B cell (primary cell): ENCODE measurements at regions not wholly inside any gene's neighbourhood (a gene's known extent, or its start where the extent isn't known, plus 50 kb on each side); places are given as distances from the start of the nearest gene placed in this dataset.

Source experiments
- ATAC-seq: fragments of 200-7000 bp; cut with Tn5 transposase; one replicate; pipeline ENCODE4 v1.10.0; 2021; ENCODE audit warnings: low read depth, mild to moderate bottlenecking, moderate number of reproducible peaks, moderate library complexity
- CTCF ChIA-PET: fragments of 350-600 bp; sonication (Branson Sonifier 250); formaldehyde crosslinking; loops from one replicate; lab custom pipeline; 2021; ENCODE audit warnings: antibody characterized with exemption, inconsistent platforms; lab: Charles Lee
- POLR2A ChIA-PET: fragments of 350-600 bp; sonication (Branson Sonifier 250); formaldehyde crosslinking; loops from one replicate; lab custom pipeline; 2021; ENCODE audit warnings: antibody characterized with exemption; lab: Charles Lee
- DNase-seq: peaks from one replicate; pipeline ENCODE4 v3.0.0; 2013
- H2AFZ ChIP-seq: 2 replicates; pipeline ENCODE4 v1.6.1; 2012; ENCODE audit warnings: mild to moderate bottlenecking, low read depth, low read length; ENCODE audit not compliant: insufficient read depth, poor library complexity, severe bottlenecking
- H3K27ac ChIP-seq, 2 donors: 1 replicate in 1 of 2; 2 replicates in 1 of 2; pipeline ENCODE4 v1.5.1; 2012 to 2013; ENCODE audit warnings: low read length in 2 of 2, mild to moderate bottlenecking in 2 of 2, moderate library complexity in 1 of 2
- H3K27me3 ChIP-seq, 4 experiments: fragments of 200-600 bp in 1 of 4; sonication (generic) in 1 of 4; replicated peaks in 1 of 4; 1 replicate in 2 of 4; 2 replicates in 2 of 4; pipeline versions ENCODE4 v1.6.1 to v1.7.0; 2013 to 2016; ENCODE audit warnings: low read length in 3 of 4, mild to moderate bottlenecking in 2 of 4, mixed read lengths in 1 of 4, moderate library complexity in 1 of 4; ENCODE audit not compliant: insufficient read depth in 4 of 4, control insufficient read depth in 3 of 4; ENCODE audit errors: control extremely low read depth in 1 of 4
- H3K36me3 ChIP-seq, 2 experiments: replicated peaks in 1 of 2; 1 replicate in 1 of 2; 2 replicates in 1 of 2; pipeline versions ENCODE4 v1.6.1 to v1.7.1; 2013; ENCODE audit warnings: low read length in 1 of 2; ENCODE audit not compliant: insufficient read depth in 2 of 2, control insufficient read depth in 1 of 2; ENCODE audit errors: control extremely low read depth in 1 of 2, extremely low read depth in 1 of 2
- H3K4me1 ChIP-seq, 2 donors: fragments of 200-600 bp in 1 of 2; sonication (generic) in 1 of 2; 1 replicate in 1 of 2; 2 replicates in 1 of 2; pipeline versions ENCODE4 v1.5.1 to v1.6.1; 2013 to 2017; ENCODE audit warnings: low read length in 2 of 2; ENCODE audit not compliant: control insufficient read depth in 2 of 2, insufficient read depth in 2 of 2
- H3K4me2 ChIP-seq: replicated peaks from 2 replicates; pipeline ENCODE3; 2012; ENCODE audit warnings: mild to moderate bottlenecking, low read depth, low read length; ENCODE audit not compliant: poor library complexity, severe bottlenecking
- H3K4me3 ChIP-seq, 5 experiments: fragments of 200-600 bp in 1 of 5; sonication (generic) in 1 of 5; 1 replicate in 3 of 5; 2 replicates in 2 of 5; pipeline versions ENCODE4 v1.5.1 to v1.7.0; 2011 to 2016; ENCODE audit warnings: low read length in 4 of 5, mild to moderate bottlenecking in 4 of 5, low read depth in 2 of 5, control low read depth in 1 of 5, moderate library complexity in 1 of 5; ENCODE audit not compliant: insufficient read depth in 1 of 5; ENCODE audit errors: control extremely low read depth in 1 of 5, extremely low read depth in 1 of 5
- H3K79me2 ChIP-seq: fragments of 200-600 bp; sonication (generic); one replicate; pipeline ENCODE4 v1.6.0; 2016; ENCODE audit warnings: low read length; ENCODE audit not compliant: control insufficient read depth, insufficient read depth
- H3K9ac ChIP-seq: fragments of 200-600 bp; sonication (generic); 2 replicates; pipeline ENCODE4 v1.6.1; 2017; ENCODE audit warnings: mild to moderate bottlenecking, low read length, moderate library complexity
- H3K9me3 ChIP-seq, 3 donors: one replicate each; pipeline versions ENCODE4 v1.6.1 to v1.7.1; 2013; ENCODE audit warnings: low read length in 2 of 3; ENCODE audit not compliant: control insufficient read depth in 2 of 3, insufficient read depth in 1 of 3; ENCODE audit errors: control extremely low read depth in 1 of 3
- H4K20me1 ChIP-seq: 2 replicates; pipeline ENCODE4 v1.6.0; 2012; ENCODE audit warnings: mild to moderate bottlenecking, low read length; ENCODE audit not compliant: insufficient read depth, control insufficient read depth, poor library complexity, severe bottlenecking
- H3K27ac Mint-ChIP-seq: one replicate; pipeline ENCODE4 v1.8.0; 2021; ENCODE audit warnings: mixed read lengths
- H3K27me3 Mint-ChIP-seq: one replicate; pipeline ENCODE4 v1.8.0; 2021; ENCODE audit warnings: mixed read lengths
- H3K4me1 Mint-ChIP-seq: one replicate; pipeline ENCODE4 v1.8.0; 2021; ENCODE audit warnings: mixed read lengths
- H3K4me3 Mint-ChIP-seq: one replicate; pipeline ENCODE4 v1.8.0; 2021; ENCODE audit warnings: mixed read lengths
- H3K9me3 Mint-ChIP-seq: one replicate; pipeline ENCODE4 v1.8.0; 2022; ENCODE audit warnings: mixed read lengths; ENCODE audit not compliant: insufficient read depth
- EZH2 ChIP-seq: IDR thresholded peaks from 2 replicates; pipeline ENCODE4 v1.6.1; 2012; ENCODE audit warnings: borderline replicate concordance, low read depth, mild to moderate bottlenecking, moderate library complexity, low read length; ENCODE audit not compliant: insufficient read depth, poor library complexity, severe bottlenecking
- WGBS: methylation state at CpG from one replicate; pipeline ENCODE4 v1.1.5; 2013; ENCODE audit warnings: missing lambda C conversion rate; ENCODE audit not compliant: insufficient coverage; 5-methylcytosine and 5-hydroxymethylcytosine counted together
- intact Hi-C: fragments of 100-400 bp; cut with micrococcal nuclease; formaldehyde crosslinking; loops from one replicate; pipeline ENCODE4 v1.10.0; 2022
- TF ChIP-seq, protein P1 (sequence below): fragments of 200-600 bp; IDR thresholded peaks from one replicate; pipeline ENCODE4 v1.8.0; 2022; ENCODE audit warnings: antibody characterized with exemption, mild to moderate bottlenecking

GRCh38 chr9:111108946-111109345 lies 70.7 kb upstream of the LPAR1 start:
- H3K27ac ChIP-seq: no peak overlapping the region
- ATAC-seq: no peak
- H3K4me3 ChIP-seq: no peak overlapping the region
- ChIA-PET POLR2A (no interaction called here), CTCF (no interaction called here)
- no peaks in the 10 kb centered on the region for H4K20me1 ChIP-seq
- no peaks in the 10 kb centered on the region for H3K27me3 ChIP-seq
- H3K4me3 Mint-ChIP-seq: no peak overlapping the region
- no peaks in the 10 kb centered on the region for H3K79me2 ChIP-seq
- intact Hi-C loops: no loop called here
- H3K9ac ChIP-seq: no peak overlapping the region
- H2AFZ ChIP-seq: no peak overlapping the region
- H3K4me2 ChIP-seq: no peak overlapping the region
- no peak overlapping the region for H3K27ac Mint-ChIP-seq
- H3K9me3 ChIP-seq: peaks cover 0 to 3% (median 0%) of the 10 kb centered on the region in 3 donors
- no peak for TF ChIP-seq EZH2
- TF ChIP-seq, protein P1, sequence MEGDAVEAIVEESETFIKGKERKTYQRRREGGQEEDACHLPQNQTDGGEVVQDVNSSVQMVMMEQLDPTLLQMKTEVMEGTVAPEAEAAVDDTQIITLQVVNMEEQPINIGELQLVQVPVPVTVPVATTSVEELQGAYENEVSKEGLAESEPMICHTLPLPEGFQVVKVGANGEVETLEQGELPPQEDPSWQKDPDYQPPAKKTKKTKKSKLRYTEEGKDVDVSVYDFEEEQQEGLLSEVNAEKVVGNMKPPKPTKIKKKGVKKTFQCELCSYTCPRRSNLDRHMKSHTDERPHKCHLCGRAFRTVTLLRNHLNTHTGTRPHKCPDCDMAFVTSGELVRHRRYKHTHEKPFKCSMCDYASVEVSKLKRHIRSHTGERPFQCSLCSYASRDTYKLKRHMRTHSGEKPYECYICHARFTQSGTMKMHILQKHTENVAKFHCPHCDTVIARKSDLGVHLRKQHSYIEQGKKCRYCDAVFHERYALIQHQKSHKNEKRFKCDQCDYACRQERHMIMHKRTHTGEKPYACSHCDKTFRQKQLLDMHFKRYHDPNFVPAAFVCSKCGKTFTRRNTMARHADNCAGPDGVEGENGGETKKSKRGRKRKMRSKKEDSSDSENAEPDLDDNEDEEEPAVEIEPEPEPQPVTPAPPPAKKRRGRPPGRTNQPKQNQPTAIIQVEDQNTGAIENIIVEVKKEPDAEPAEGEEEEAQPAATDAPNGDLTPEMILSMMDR: no peak
- no peaks in the 10 kb centered on the region for H3K27me3 Mint-ChIP-seq
- no peak for DNase-seq
- H3K4me1 Mint-ChIP-seq: no peaks in the 10 kb centered on the region
- no peaks in the 10 kb centered on the region for H3K4me1 ChIP-seq
- 100% methylated on average over 2 of the region's 3 CpGs for WGBS
- no peaks in the 10 kb centered on the region for H3K36me3 ChIP-seq
- H3K9me3 Mint-ChIP-seq: no peaks in the 10 kb centered on the region

- intact Hi-C loops: no loop called here
- no peak overlapping the region for H3K27ac ChIP-seq
These were observed 68.9 kb upstream of the LPAR1 start for GRCh38 chr9:111107141-111107540.

More at GRCh38 chr9:111107141-111107540, 68.9 kb upstream of the LPAR1 start:
- Histone ChIP-seq H3K27me3 (no peaks in the 10 kb centered on the region), H3K4me3 (no peak overlapping the region), H3K4me2 (no peak overlapping the region), H4K20me1 (no peaks in the 10 kb centered on the region), H3K79me2 (no peaks in the 10 kb centered on the region), H3K36me3 (no peaks in the 10 kb centered on the region), H2AFZ (no peak overlapping the region), H3K9me3 (peaks cover 0 to 3% (median 0%) of the 10 kb centered on the region in 3 donors), H3K9ac (no peak overlapping the region), H3K4me1 (no peaks in the 10 kb centered on the region)
- ChIA-PET CTCF (no interaction called here), POLR2A (no interaction called here)
- Mint-ChIP-seq H3K27me3 (no peaks in the 10 kb centered on the region), H3K9me3 (no peaks in the 10 kb centered on the region), H3K4me3 (no peak overlapping the region), H3K27ac (no peak overlapping the region), H3K4me1 (no peaks in the 10 kb centered on the region)
- 86% methylated on average over 8 of the region's 9 CpGs for WGBS
- DNase-seq (no peak), ATAC-seq (no peak)
- TF ChIP-seq, protein P1: no peak
- TF ChIP-seq EZH2: no peak
